Erythroblast (primary cell): ENCODE measurements at regions not wholly inside any gene's neighbourhood (a gene's known extent, or its start where the extent isn't known, plus 50 kb on each side); places are given as distances from the start of the nearest gene placed in this dataset.

Experiments used
- GATA1 ChIP-seq: IDR thresholded peaks from 2 replicates; pipeline ENCODE4 v1.6.1; 2011; ENCODE audit warnings: low read depth, mild to moderate bottlenecking, control low read depth, low read length, moderate library complexity
- POLR2A ChIP-seq: IDR thresholded peaks from 2 replicates; pipeline ENCODE4 v1.6.1; 2011; ENCODE audit warnings: mild to moderate bottlenecking, low read length

GRCh38 chr13:53101883-53102282, 73.3 kb downstream of the OLFM4 start:
- no peak for TF ChIP-seq POLR2A
- no peak for TF ChIP-seq GATA1
